ENCODE measurements at regions not wholly inside any gene's neighbourhood (a gene's known extent, or its start where the extent isn't known, plus 50 kb on each side); places are given as distances from the start of the nearest gene placed in this dataset.

DNA sequence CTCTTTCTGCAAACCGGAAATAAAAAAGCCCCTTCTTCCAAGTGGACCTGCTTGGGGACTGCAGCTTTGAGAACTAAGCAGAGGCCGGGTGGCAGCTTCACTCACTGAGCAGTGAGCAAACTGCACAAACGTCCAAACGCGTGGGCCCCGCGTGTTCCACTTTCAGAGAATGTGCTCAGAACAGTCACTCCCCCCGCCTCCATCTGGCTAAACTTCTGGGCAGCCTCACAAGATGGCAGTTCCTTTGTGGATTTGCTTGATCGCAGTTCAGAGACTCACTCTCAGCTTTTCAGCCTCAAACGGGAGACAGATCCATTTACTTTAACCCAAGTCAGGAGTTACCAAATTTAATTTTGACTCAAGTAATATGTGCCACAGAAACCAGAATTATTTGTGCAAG is 216.6 kb downstream of the TLE1 start:
- H3K9me3 ChIP-seq (ENCODE audit: control insufficient read depth in 3 of 3, low read length in 3 of 3) = no peaks in the 10 kb centered on the region
- no peaks in the 10 kb centered on the region for H3K27me3 ChIP-seq (ENCODE audit: control insufficient read depth in 3 of 3, insufficient read depth in 3 of 3, low read length in 3 of 3)
- no peak overlapping the region for H3K27ac ChIP-seq (ENCODE audit: low read depth, low read length)
- no peak overlapping the region for H3K4me3 ChIP-seq (ENCODE audit: low read length in 3 of 3)
- no peaks in the 10 kb centered on the region for H3K36me3 ChIP-seq (ENCODE audit: control insufficient read depth in 3 of 3, insufficient read depth in 3 of 3, low read length in 3 of 3)
- H3K9ac ChIP-seq (ENCODE audit: low read depth in 1 of 3, low read length in 3 of 3) = no peak overlapping the region
- peaks cover 5 to 20% (median 7%) of the 10 kb centered on the region in 3 donors for H3K4me1 ChIP-seq (ENCODE audit: control insufficient read depth in 3 of 3, insufficient read depth in 3 of 3, low read length in 3 of 3)

DNA sequence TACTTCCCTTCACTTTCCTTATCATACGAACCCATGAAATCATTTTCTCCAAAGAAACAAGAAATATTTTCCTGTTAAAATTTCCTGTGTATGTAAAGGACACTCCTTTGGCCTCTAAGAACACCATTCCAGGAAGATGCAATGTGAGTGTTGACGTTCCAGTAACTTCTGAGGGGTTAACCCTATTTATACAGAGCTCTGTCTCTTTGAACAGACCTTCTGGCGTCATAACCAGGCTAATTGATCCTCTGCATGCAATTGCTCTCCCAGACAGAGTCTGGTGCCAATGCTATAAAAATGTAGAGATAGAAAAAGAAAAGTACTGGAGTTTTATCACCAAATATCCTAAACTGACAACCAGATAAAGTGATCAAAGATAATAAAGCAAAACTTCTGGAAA is 218.5 kb downstream of the TLE1 start:
- peaks cover 6 to 15% (median 8%) of the 10 kb centered on the region in 3 donors for H3K4me1 ChIP-seq (ENCODE audit: control insufficient read depth in 3 of 3, insufficient read depth in 3 of 3, low read length in 3 of 3)
- H3K27ac ChIP-seq (ENCODE audit: low read depth, low read length) = no peak overlapping the region
- H3K27me3 ChIP-seq (ENCODE audit: control insufficient read depth in 3 of 3, insufficient read depth in 3 of 3, low read length in 3 of 3) = no peaks in the 10 kb centered on the region
- no peak overlapping the region for H3K9ac ChIP-seq (ENCODE audit: low read depth in 1 of 3, low read length in 3 of 3)
- no peaks in the 10 kb centered on the region for H3K36me3 ChIP-seq (ENCODE audit: control insufficient read depth in 3 of 3, insufficient read depth in 3 of 3, low read length in 3 of 3)
- H3K4me3 ChIP-seq (ENCODE audit: low read length in 3 of 3) = no peak overlapping the region
- no peaks in the 10 kb centered on the region for H3K9me3 ChIP-seq (ENCODE audit: control insufficient read depth in 3 of 3, low read length in 3 of 3)

DNA sequence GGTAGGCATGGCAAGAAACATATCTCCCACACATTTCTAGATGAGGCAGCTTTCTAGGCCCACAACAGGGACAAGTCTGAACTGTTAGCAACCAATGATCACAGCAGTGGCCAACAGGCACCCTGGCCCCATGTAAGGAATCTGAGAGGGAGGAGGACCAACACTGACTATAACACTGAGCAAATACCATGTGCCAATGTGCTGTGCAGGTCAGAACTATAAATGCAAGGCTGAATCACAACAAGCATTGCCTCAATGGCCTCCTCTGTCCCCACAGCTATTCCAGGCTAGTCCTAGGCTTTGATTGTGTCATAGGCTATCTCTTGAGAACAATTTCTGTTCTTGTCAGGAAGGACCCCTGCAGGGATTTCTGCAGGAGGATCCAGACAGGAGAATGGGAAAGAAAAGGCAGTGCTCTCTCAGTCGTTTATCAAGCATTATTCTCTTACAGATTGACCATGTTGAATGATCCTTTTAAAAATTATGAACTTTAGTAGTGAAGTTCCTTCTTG is 221.2 kb downstream of the TLE1 start:
- H3K27ac ChIP-seq (ENCODE audit: low read depth, low read length) = no peak overlapping the region

DNA sequence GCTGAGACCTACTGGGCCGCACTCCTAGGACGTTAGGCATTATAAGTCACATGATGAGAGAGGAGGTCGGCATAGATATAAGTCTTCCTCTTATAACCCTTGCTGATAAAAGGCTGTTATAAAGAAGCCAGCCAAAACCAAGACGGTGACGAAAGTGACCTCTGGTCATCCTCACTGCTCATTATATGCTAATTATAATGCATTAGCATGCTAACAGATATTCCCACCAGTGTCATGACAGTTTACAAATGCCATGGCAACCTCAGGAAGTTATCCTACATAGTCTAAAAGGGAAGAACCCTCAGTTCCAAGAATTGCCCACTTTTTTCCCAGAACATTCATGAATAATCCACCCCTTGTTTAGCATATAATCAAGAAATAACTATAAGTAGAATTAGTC is 222.4 kb downstream of the TLE1 start:
- H3K9ac ChIP-seq (ENCODE audit: low read depth in 1 of 3, low read length in 3 of 3) = no peak overlapping the region
- H3K27me3 ChIP-seq (ENCODE audit: control insufficient read depth in 3 of 3, insufficient read depth in 3 of 3, low read length in 3 of 3) = no peaks in the 10 kb centered on the region
- no peaks in the 10 kb centered on the region for H3K36me3 ChIP-seq (ENCODE audit: control insufficient read depth in 3 of 3, insufficient read depth in 3 of 3, low read length in 3 of 3)
- peaks cover 7 to 16% (median 10%) of the 10 kb centered on the region in 3 donors for H3K4me1 ChIP-seq (ENCODE audit: control insufficient read depth in 3 of 3, insufficient read depth in 3 of 3, low read length in 3 of 3)
- H3K4me3 ChIP-seq (ENCODE audit: low read length in 3 of 3) = no peak overlapping the region
- no peaks in the 10 kb centered on the region for H3K9me3 ChIP-seq (ENCODE audit: control insufficient read depth in 3 of 3, low read length in 3 of 3)
- H3K27ac ChIP-seq (ENCODE audit: low read depth, low read length) = no peak overlapping the region

More for the DNA sequence above, 221.2 kb downstream of the TLE1 start:
- Histone ChIP-seq H3K36me3 (ENCODE audit: control insufficient read depth in 3 of 3, insufficient read depth in 3 of 3, low read length in 3 of 3) (no peaks in the 10 kb centered on the region), H3K9me3 (ENCODE audit: control insufficient read depth in 3 of 3, low read length in 3 of 3) (no peaks in the 10 kb centered on the region), H3K4me3 (ENCODE audit: low read length in 3 of 3) (no peak overlapping the region), H3K9ac (ENCODE audit: low read depth in 1 of 3, low read length in 3 of 3) (no peak overlapping the region), H3K27me3 (ENCODE audit: control insufficient read depth in 3 of 3, insufficient read depth in 3 of 3, low read length in 3 of 3) (no peaks in the 10 kb centered on the region), H3K4me1 (ENCODE audit: control insufficient read depth in 3 of 3, insufficient read depth in 3 of 3, low read length in 3 of 3) (peaks cover 7 to 16% (median 10%) of the 10 kb centered on the region in 3 donors)

GRCh38 chr9:81465468-81466011 is 223.8 kb downstream of the TLE1 start:
- Histone ChIP-seq H3K4me3 (ENCODE audit: low read length in 3 of 3) (peak overlapping the region; percentile 42 to 64 (median 43)), H3K9ac (ENCODE audit: low read depth in 1 of 3, low read length in 3 of 3) (peak overlapping the region; percentile 60 to 71 (median 68)), H3K27ac (ENCODE audit: low read depth, low read length) (peak overlapping the region; percentile 92), H3K36me3 (ENCODE audit: control insufficient read depth in 3 of 3, insufficient read depth in 3 of 3, low read length in 3 of 3) (no peaks in the 10 kb centered on the region), H3K4me1 (ENCODE audit: control insufficient read depth in 3 of 3, insufficient read depth in 3 of 3, low read length in 3 of 3) (peaks cover 7 to 16% (median 10%) of the 10 kb centered on the region in 3 donors), H3K27me3 (ENCODE audit: control insufficient read depth in 3 of 3, insufficient read depth in 3 of 3, low read length in 3 of 3) (no peaks in the 10 kb centered on the region), H3K9me3 (ENCODE audit: control insufficient read depth in 3 of 3, low read length in 3 of 3) (no peaks in the 10 kb centered on the region)

DNA sequence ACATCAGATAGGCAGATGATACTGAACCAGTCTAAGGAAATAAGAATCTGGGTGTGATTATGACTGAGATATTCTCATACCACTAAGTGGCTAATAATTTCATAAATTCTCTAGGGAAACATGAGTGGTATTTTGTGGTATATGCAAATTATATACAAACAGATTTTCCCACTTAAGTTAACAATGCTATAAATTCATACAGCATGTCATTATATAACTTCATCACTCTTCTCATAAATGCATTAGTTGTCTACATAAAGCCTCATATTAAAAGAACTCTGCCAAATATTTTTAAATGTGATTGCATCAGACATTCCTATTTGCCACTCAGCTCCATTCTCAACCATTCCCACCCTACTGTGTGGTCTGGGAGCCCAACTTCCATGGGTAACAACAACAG is 226.5 kb downstream of the TLE1 start:
- Histone ChIP-seq H3K27ac (ENCODE audit: low read depth, low read length) (no peak overlapping the region), H3K4me3 (ENCODE audit: low read length in 3 of 3) (no peak overlapping the region), H3K9ac (ENCODE audit: low read depth in 1 of 3, low read length in 3 of 3) (no peak overlapping the region), H3K27me3 (ENCODE audit: control insufficient read depth in 3 of 3, insufficient read depth in 3 of 3, low read length in 3 of 3) (no peaks in the 10 kb centered on the region), H3K4me1 (ENCODE audit: control insufficient read depth in 3 of 3, insufficient read depth in 3 of 3, low read length in 3 of 3) (peaks cover 7 to 12% (median 10%) of the 10 kb centered on the region in 3 donors), H3K9me3 (ENCODE audit: control insufficient read depth in 3 of 3, low read length in 3 of 3) (no peaks in the 10 kb centered on the region), H3K36me3 (ENCODE audit: control insufficient read depth in 3 of 3, insufficient read depth in 3 of 3, low read length in 3 of 3) (no peaks in the 10 kb centered on the region)

DNA sequence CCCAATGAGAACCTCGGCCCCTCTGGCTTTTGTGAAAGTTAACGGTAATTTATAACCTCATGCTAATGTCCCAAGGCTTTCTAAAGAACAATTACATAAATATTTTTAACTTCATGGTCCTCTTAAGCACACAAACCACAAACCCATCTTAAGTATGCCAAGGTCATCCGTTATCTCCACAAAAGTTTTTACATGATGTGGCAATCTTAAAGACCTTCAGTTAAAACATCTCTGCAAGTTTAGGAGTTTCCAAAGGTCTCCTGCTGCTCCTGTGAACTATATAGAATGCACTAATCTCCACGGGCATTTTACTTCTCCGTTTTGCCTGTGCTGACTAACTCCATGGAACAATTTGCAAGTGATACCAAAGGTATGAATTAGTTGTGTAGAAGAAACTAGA is 228.2 kb downstream of the TLE1 start:
- Histone ChIP-seq H3K27ac (ENCODE audit: low read depth, low read length) (no peak overlapping the region), H3K4me1 (ENCODE audit: control insufficient read depth in 3 of 3, insufficient read depth in 3 of 3, low read length in 3 of 3) (peaks cover 7 to 12% (median 10%) of the 10 kb centered on the region in 3 donors), H3K9ac (ENCODE audit: low read depth in 1 of 3, low read length in 3 of 3) (no peak overlapping the region), H3K27me3 (ENCODE audit: control insufficient read depth in 3 of 3, insufficient read depth in 3 of 3, low read length in 3 of 3) (no peaks in the 10 kb centered on the region), H3K36me3 (ENCODE audit: control insufficient read depth in 3 of 3, insufficient read depth in 3 of 3, low read length in 3 of 3) (no peaks in the 10 kb centered on the region), H3K9me3 (ENCODE audit: control insufficient read depth in 3 of 3, low read length in 3 of 3) (no peaks in the 10 kb centered on the region), H3K4me3 (ENCODE audit: low read length in 3 of 3) (no peak overlapping the region)

- no peaks in the 10 kb centered on the region for H3K27me3 ChIP-seq (ENCODE audit: control insufficient read depth in 3 of 3, insufficient read depth in 3 of 3, low read length in 3 of 3)
- H3K36me3 ChIP-seq (ENCODE audit: control insufficient read depth in 3 of 3, insufficient read depth in 3 of 3, low read length in 3 of 3) = no peaks in the 10 kb centered on the region
- H3K4me1 ChIP-seq (ENCODE audit: control insufficient read depth in 3 of 3, insufficient read depth in 3 of 3, low read length in 3 of 3) = peaks cover 4 to 9% (median 7%) of the 10 kb centered on the region in 3 donors
- H3K9ac ChIP-seq (ENCODE audit: low read depth in 1 of 3, low read length in 3 of 3) = no peak overlapping the region
- no peak overlapping the region for H3K27ac ChIP-seq (ENCODE audit: low read depth, low read length)
- no peaks in the 10 kb centered on the region for H3K9me3 ChIP-seq (ENCODE audit: control insufficient read depth in 3 of 3, low read length in 3 of 3)
- no peak overlapping the region for H3K4me3 ChIP-seq (ENCODE audit: low read length in 3 of 3)
Observed at GRCh38 chr9:81460693-81461092, 228.7 kb downstream of the TLE1 start.

- no peak overlapping the region for H3K9ac ChIP-seq (ENCODE audit: low read depth in 1 of 3, low read length in 3 of 3)
Observed at GRCh38 chr9:81459591-81459990, 229.8 kb downstream of the TLE1 start.

GRCh38 chr9:81456431-81457006 is 232.8 kb downstream of the TLE1 start:
- Histone ChIP-seq H3K9me3 (ENCODE audit: control insufficient read depth in 3 of 3, low read length in 3 of 3) (no peaks in the 10 kb centered on the region), H3K4me3 (ENCODE audit: low read length in 3 of 3) (no peak overlapping the region), H3K36me3 (ENCODE audit: control insufficient read depth in 3 of 3, insufficient read depth in 3 of 3, low read length in 3 of 3) (no peaks in the 10 kb centered on the region), H3K4me1 (ENCODE audit: control insufficient read depth in 3 of 3, insufficient read depth in 3 of 3, low read length in 3 of 3) (peaks cover 0 to 4% (median 0%) of the 10 kb centered on the region in 3 donors), H3K27me3 (ENCODE audit: control insufficient read depth in 3 of 3, insufficient read depth in 3 of 3, low read length in 3 of 3) (no peaks in the 10 kb centered on the region), H3K27ac (ENCODE audit: low read depth, low read length) (no peak overlapping the region), H3K9ac (ENCODE audit: low read depth in 1 of 3, low read length in 3 of 3) (no peak overlapping the region)

More at GRCh38 chr9:81459591-81459990, 229.8 kb downstream of the TLE1 start:
- Histone ChIP-seq H3K27me3 (ENCODE audit: control insufficient read depth in 3 of 3, insufficient read depth in 3 of 3, low read length in 3 of 3) (no peaks in the 10 kb centered on the region), H3K9me3 (ENCODE audit: control insufficient read depth in 3 of 3, low read length in 3 of 3) (no peaks in the 10 kb centered on the region), H3K4me1 (ENCODE audit: control insufficient read depth in 3 of 3, insufficient read depth in 3 of 3, low read length in 3 of 3) (peaks cover 0 to 5% (median 2%) of the 10 kb centered on the region in 3 donors), H3K27ac (ENCODE audit: low read depth, low read length) (no peak overlapping the region), H3K4me3 (ENCODE audit: low read length in 3 of 3) (no peak overlapping the region), H3K36me3 (ENCODE audit: control insufficient read depth in 3 of 3, insufficient read depth in 3 of 3, low read length in 3 of 3) (no peaks in the 10 kb centered on the region)
